Renal cortical epithelial cell (primary cell): ENCODE measurements at regions not wholly inside any gene's neighbourhood (a gene's known extent, or its start where the extent isn't known, plus 50 kb on each side); places are given as distances from the start of the nearest gene placed in this dataset.
"Not testable (repeated sequence)": the region's sequence is repeated elsewhere in the genome, so short reads cannot be mapped to it uniquely, and the experiment has no call there.

Experiments used
- DNase-seq: peaks from one replicate; pipeline ENCODE4 v3.0.0-alpha.2; 2011; ENCODE audit warnings: low read depth

GRCh38 chr7:152905949-152906348 is 146.4 kb downstream of the ACTR3B start:
- no peak for DNase-seq

- no peak for DNase-seq
These were observed 147.7 kb downstream of the ACTR3B start for GRCh38 chr7:152907042-152907761.

- DNase-seq = no peak
These were observed 149.7 kb downstream of the ACTR3B start for GRCh38 chr7:152909280-152909679.

GRCh38 chr7:152909683-152910544 is 150.4 kb downstream of the ACTR3B start:
- no peak for DNase-seq

- DNase-seq = no peak
These were observed 151.1 kb downstream of the ACTR3B start for GRCh38 chr7:152910545-152911225.

- DNase-seq = no peak
These were observed 151.6 kb downstream of the ACTR3B start for GRCh38 chr7:152911226-152911560.

- no peak for DNase-seq
These were observed 152.4 kb downstream of the ACTR3B start for GRCh38 chr7:152911922-152912321.

- no peak for DNase-seq
These were observed 153.0 kb downstream of the ACTR3B start for GRCh38 chr7:152912511-152912910.

- no peak for DNase-seq
These were observed 153.9 kb downstream of the ACTR3B start for GRCh38 chr7:152913492-152913891.

- no peak for DNase-seq
These were observed 154.7 kb downstream of the ACTR3B start for GRCh38 chr7:152914014-152914844.

- DNase-seq = not testable (repeated sequence)
These were observed 155.2 kb downstream of the ACTR3B start for GRCh38 chr7:152914845-152915102.

- DNase-seq = no peak
These were observed 162.9 kb downstream of the ACTR3B start for GRCh38 chr7:152922318-152923081.

- no peak for DNase-seq
These were observed 164.2 kb downstream of the ACTR3B start for GRCh38 chr7:152923711-152924110.

- no peak for DNase-seq
These were observed 164.7 kb downstream of the ACTR3B start for GRCh38 chr7:152924238-152924637.

- DNase-seq = no peak
These were observed 165.4 kb downstream of the ACTR3B start for GRCh38 chr7:152924826-152925411.

- no peak for DNase-seq
These were observed 166.0 kb downstream of the ACTR3B start for GRCh38 chr7:152925412-152926147.

- DNase-seq = no peak
These were observed 172.1 kb downstream of the ACTR3B start for GRCh38 chr7:152931633-152932032.

GRCh38 chr7:152937282-152937681 is 177.7 kb downstream of the ACTR3B start:
- no peak for DNase-seq

- not testable (repeated sequence) for DNase-seq
These were observed 187.1 kb downstream of the ACTR3B start for GRCh38 chr7:152946616-152947015.

- no peak for DNase-seq
These were observed 188.1 kb downstream of the ACTR3B start for GRCh38 chr7:152947686-152948085.
